Activated CD4-positive, alpha-beta T cell treated with anti-CD3 and anti-CD28 coated beads, Interleukin-2, amount 50 U/mL, for 16 hours (primary cell): ENCODE measurements at regions not wholly inside any gene's neighbourhood (a gene's known extent, or its start where the extent isn't known, plus 50 kb on each side); places are given as distances from the start of the nearest gene placed in this dataset.

ENCODE experiments used
- DNase-seq: peaks from one replicate; pipeline ENCODE4 v3.0.0-alpha.2; 2020

DNA sequence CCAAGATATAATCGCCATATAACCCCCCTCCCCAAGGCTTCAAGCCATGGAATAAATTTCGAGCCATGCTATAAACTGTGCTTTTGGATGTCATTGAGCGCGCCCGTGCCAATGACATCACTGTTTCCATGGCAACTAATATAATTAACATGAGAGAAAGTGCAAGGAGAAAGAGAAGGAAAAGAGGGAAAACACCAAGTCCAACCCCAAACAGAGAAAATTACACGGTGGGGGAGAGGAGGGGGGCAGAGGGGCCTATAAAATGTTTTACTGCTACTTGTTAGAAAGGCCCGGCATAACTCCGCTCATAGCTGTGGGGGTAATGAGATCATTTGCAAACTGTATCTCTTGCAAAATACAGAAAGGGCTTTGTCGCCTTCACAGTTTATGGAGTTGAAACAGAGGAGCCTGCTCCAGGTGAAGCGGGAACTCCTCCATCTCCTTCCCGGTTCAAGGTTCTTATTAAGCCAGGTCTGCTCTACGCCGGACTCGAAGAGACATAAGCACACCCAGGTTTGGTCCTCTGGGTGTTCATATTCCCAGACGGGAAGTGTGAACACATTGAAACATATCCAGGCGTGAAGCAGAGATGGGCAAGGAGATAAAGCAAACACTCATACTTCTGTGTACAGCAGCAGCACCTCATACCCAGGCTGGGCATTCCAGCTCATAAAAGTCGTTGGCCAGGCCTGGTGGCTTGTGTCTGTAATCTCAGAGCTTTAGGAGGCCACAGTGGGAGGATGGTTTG lies 99.1 kb upstream of the MAP1LC3B2 start:
- no peak for DNase-seq

DNA sequence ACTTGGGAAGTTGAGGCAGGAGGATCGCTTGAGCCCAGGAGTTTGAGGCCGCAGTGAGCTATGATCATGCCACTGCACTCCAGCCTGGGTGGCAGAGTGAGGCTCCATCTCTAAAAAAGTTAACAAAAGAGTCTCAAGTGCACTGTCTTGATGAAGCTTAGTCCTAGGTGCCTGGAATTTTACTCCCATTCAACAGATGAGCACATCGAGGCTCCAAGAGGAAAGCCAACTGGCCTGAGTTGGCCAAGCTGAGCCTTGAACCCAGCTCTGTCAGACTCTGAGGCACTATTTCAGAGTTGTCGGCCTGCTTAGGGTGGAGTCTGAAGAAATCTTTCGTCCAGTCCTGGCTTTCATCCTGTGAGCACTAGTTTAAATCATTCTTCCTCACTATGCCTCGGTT lies 98.1 kb upstream of the MAP1LC3B2 start:
- no peak for DNase-seq

DNA sequence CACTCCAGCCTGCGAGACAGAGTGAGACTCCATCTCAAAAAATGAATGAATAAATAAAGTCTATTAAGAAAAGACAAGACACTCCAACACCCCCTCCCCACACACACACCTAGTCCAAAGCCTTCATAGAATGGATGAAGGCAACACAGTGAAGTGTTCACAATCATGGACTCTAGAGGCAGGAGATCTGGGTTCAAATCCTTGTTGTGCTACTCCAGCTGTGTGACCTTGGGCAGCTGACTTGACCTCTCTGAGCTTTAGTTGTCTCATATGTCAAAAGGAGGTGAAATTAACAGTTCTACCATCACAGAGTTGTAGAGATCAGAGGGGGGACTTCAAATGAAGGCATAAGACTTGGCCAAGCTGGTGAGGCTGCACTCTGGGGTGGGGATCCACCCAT lies 95.8 kb upstream of the MAP1LC3B2 start:
- DNase-seq: no peak

DNA sequence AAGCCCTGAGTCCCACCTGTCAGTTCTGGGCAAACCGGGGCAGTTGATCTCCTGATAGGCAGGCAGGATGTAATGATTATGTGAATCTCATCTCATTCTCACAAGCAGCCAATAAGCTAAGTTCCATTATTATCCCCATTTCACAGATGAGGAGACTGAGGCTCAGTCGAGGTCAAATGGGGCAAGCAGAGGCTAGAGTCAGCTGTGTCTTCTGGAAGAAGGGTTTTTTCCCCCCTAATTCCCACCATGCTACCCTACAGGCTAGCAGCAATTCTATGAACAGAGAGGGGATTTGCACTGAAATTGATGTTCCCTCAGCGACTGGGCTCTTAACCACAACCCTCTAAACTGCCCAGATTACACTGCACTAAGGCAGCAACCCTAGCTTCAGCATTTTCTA lies 93.8 kb upstream of the MAP1LC3B2 start:
- DNase-seq: no peak

DNA sequence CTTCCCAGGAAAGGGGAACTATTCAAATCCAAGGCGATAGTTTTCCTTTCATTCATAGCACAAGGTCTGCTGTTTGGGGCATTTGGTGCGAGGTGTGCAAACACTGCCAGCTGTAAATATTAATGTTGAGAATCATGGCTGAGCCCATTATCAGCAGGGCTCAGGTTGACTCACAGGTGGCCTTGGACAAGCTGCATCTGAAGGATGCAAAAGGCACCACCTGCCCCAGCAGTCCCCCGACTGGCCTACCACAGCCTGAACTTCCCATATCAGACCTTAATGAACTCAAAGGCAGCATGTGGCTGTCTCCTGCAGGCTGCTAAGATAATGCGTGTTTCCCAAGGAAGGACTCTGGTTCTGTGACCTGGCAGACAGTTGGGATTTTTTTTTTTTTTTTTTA lies 93.3 kb upstream of the MAP1LC3B2 start:
- DNase-seq: no peak

DNA sequence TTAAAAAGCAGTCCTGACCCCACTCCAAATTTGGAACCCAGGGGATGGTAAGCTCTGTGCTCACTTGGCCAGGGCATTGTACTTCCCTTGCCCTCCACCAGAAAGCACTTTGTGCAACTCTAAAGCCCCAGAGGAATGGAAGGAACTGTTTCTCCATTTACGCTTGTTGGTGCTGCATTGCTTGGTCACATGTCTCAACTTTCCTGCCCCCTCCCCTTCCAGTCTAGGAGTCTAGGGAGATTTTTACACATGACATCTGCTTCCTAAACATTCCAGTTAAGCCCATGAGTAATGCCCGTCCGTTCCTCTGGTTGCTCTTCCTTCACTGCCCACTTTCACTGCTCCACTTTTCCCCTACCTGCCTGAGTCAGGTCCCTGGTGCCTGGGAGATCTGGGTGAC lies 92.6 kb upstream of the MAP1LC3B2 start:
- no peak for DNase-seq

DNA sequence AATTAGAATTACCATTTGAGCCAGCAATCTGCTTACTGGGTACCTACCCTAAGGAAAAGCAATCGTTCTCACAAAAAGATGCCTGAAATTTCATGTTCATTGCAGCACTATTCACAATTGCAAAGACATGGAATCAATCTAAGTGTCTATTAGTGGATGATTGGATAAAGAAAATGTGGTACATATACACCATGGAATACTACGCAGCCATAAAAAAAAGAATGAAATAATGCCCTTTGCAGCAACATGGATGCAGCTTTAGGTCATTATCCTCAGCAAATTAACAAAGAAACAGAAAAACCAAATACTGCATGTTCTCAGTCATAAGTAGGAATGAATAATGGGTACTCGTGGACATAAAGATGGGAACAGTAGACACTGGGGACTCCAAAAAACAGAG lies 89.8 kb upstream of the MAP1LC3B2 start:
- no peak for DNase-seq

DNA sequence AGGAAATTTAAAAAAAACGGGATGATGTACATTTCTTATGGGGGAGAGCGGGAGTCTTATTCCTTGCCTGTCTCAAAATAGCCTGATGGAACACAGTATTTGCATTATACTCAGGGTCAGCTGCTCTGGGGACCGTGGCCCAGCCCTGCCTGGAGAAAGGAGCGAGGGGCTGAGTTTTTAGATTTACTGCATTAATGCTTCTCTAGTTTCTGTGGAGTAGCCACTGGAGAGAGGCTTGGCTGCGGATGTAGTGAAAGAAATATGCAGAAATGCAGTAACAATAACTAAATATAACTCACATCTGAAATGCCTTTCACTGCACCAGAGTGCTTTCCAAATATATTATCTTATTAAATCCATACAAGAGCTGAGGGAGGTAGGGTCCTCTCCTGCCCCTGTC lies 87.6 kb upstream of the MAP1LC3B2 start:
- no peak for DNase-seq

DNA sequence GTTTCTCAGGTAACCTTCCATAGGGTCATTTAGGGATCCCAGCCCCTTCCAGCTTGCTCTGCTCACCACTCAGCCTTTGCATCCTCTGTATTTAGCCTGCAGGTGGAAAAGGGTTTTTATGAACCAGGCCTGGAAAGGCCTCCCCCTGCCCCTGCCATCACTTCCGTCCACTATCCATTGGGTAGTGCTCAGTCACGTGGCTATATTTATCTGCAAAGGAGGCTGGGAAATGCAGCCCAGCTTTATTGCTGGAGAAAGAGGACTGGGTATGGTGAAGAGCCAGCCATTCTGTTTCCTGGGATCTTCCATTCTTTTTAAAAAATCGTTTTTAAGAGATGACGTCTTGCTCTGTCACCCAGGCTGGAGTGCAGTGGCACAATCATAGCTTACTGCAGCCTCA lies 87.0 kb upstream of the MAP1LC3B2 start:
- DNase-seq: no peak

DNA sequence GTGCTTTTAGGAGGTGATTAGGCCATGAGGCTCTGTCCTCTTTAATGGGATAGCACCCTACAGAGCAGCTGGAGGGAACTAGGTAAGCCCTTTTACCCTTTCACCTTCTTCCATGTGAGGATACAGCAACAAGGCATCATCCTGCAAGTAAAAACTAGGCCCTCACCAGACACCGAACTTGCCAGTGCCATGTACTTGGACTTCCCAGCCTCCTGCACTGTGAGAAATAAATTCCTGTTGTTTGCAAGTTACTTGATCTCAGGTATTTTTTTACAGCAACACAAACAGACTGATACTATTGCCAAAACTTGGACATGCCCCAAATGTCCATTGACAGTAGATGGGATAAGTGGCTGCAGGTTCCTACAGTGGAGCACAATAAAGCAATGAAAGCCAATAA lies 85.8 kb upstream of the MAP1LC3B2 start:
- no peak for DNase-seq

DNA sequence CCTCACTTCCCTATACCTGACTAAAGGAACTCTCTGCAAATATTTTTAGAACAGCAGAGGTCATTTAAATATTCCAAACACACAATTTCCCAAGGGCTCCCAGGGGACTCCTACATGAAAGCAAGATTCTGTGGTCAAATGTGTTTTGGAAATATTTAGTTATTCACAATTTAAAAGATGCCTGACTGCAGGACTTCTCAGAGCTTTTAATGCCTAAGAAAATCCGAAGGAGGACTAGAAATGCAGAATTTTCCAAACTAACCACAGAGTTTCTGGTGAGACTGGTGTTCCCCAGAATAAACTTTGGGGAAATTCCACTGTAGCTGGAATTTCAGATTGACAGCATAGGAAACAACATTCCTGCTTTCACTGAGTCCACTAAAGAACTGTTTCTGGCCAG lies 84.8 kb upstream of the MAP1LC3B2 start:
- no peak for DNase-seq

DNA sequence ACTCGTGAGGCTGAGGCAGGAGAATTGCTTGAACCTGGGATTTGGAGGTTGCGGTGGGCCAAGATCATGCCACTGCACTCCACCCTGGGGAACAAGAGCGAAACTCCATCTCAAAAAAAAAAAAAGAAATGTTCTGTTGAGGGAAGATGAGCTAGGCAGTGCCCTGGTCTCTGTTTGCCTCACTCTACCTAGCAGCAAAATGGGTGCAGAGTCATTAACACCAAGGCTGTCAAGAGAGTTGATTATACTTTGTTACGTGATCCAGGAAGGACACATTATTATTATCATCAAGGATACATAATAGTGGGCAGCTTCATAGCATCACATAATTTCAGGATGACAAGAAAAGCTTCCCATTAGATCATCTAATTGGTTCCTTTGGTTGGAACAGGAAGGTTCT lies 84.3 kb upstream of the MAP1LC3B2 start:
- DNase-seq: no peak

DNA sequence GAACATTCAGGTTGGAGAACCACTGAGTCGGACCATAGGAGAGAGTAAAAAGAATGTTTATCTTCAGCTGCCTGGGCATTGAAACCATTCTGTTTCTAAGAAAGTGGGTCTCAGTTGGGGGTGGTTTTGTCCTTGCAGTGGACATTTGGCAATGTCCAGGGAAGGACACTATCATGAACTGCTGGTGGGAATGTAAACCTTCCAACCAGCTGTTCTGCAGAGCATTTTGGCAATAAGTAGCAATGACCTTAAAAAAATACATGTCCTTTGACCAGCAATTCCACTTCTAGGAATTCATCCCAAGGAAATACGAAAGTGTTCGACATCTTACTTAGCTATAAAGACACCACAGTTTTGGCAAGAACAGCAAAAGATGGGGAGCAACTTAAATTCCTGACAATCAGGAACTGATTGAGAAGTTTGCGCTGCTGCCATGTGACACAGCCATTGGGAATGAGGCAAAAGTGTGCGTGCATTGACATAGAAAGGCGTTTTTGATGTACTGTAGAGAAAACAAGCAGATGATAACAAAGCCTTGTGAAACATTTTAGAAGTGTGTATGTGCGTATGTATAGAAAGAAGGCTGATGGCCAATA lies 82.9 kb upstream of the MAP1LC3B2 start:
- no peak for DNase-seq

DNA sequence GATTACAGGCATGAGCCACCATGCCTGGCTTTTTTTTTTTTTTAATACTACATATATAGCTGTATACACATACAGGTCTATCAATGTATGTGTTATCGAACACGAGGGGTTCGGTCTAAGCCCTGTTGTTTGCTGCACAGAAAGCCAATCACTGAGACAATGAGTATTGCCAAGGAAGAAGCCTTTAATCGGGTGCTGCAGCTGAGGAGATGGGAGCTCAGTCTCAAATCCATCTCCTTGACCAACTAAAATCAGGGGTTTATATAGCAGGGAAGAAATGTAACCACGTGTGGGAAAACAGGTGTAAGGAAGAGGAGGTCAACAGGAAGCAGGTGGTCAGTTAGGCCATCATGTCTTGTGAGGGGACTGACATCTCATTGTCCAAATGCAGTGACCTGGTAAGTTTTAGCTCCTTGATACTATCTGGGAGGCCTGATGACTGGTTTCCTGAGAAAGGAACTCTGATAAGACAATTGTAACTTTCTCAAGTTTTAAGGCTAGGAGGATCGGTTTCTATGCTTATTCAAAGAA lies 80.9 kb upstream of the MAP1LC3B2 start:
- no peak for DNase-seq

DNA sequence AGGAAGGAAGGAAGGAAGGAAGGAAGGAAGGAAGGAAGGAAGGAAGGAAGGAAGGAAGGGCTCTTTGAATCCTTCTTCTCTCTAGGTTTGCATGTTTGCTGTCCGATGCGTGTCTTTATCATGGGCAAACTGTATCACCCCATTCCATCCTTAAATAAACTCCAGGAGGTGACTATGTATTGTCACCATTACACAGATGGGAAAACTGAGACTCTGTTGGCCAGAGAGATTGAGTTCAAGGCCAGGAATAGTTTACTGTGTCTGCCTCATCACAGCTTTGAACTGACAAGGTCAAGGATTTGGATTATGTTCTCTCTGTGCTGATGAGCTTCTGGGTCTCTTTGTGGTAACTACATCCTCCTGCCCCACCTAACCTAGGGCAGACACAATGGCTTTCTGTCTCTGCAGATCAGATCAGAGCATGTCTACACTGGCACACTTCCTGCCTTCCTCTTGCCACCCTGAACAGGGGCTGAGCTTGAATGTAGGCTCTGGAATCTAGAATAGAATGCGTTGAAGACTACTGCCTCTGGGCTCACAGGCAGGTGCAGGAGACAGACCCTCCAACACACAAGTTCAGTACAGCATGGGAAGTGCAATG lies 78.9 kb upstream of the MAP1LC3B2 start:
- no peak for DNase-seq

DNA sequence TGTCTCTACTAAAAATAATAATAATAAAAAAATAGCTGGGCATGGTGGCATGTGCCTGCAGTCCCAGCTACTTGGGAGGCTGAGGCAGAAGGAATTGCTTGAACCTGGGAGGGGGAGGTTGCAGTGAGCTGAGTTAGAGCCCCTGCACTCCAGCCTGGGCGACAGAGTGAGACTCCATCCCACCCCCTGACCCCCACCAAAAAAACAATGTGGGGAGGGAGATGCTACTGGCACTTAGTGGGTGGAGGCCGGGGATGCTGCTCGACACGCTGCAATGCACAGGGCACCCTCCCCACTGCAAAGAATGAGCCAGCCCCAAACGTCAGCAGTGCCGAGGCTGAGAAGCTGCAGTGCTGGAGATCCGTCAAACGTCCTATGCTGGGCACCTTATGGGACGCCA lies 77.5 kb upstream of the MAP1LC3B2 start:
- no peak for DNase-seq

DNA sequence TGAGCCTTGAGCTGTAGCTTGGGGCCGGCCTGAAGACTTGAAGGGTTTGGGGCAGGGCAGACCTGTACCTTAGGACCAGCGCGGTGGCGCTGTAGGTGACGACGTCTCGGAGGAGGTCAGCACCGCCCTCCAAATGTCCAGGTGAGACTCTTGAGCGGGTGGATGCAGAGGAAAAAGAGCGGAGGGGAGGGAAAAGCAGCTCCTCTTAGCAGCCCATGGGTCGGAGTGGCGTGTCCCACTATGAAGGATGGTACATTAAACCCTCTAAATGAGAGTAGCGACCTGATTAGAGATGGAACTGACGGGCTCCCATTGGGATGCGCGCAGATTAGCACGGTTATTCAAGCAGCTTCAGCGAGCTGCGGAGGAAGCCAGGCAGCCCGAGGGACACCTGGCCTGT lies 77.0 kb upstream of the MAP1LC3B2 start:
- no peak for DNase-seq

DNA sequence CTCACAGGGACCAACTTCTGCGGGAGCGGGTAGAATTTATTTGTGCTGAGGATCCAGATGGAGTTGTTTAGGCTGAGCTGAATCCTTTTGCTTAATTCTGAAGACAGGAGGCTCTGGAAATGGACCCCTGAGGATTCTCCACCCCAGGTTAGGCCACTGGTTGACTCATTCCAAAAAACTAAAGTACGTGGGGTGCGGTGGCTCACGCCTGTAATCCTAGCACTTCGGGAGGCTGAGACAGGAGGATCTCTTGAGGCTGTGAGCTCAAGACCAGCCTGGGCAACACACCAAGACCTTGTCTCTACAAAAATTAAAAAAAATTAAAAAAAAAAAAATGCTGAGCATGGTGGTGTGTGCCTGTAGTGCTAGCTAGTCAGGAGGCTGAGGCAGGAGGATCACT lies 76.3 kb upstream of the MAP1LC3B2 start:
- no peak for DNase-seq

DNA sequence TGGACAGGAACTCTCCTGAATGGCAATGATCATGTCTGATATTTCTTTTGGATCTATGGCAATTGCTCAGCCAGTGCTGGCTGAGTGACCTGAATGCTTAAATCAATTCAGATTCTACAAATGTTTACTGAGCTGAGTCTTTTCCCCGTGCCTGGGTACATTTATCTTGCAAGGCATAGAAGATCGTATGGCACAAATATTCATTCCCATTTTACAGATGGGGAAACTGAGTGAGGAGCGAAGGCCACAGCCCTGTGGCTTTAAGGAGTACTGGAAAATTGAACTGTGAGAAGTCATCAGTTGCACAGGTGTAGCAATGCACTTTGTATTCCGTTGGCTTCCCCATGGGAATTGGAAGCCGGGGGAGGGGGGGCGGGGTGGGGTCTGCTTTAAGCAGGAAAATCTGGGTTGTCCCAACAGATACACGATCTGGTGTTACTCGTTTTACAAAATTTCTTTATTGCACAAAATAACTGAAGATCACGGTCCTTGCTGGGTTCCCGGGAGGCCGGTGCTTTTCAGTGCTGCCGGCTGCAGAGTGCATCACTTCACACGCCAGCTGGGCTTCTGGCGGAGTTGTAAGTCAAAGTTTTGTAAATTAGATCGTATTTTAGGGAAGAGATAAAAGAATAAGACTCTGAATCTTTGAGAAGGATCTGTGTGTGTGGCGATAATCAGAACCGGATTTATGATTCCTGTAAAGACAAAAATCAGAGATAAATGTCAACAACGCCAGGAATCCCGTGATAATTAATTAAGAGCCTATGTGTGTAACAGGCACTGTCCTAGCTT lies 75.0 kb upstream of the MAP1LC3B2 start:
- DNase-seq: no peak

DNA sequence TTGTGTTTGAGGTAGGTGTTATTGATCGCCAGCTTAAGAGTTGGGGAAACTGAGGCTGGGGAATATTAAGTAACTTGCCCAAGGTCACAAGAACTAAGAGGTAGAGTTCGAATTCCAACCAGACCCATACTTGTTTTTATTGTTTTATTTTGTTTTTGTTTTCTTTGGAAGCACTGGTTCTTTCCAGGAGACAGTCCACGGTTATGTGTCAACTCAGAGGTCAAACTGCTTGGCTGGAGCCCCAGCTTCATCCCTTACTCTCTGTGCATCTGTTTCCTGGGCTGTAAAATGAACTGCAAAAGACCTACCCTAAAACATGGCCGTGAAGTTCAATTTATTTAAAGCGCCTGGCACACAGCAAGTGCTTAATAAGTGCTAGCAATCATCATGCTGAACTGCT lies 74.4 kb upstream of the MAP1LC3B2 start:
- no peak for DNase-seq

DNA sequence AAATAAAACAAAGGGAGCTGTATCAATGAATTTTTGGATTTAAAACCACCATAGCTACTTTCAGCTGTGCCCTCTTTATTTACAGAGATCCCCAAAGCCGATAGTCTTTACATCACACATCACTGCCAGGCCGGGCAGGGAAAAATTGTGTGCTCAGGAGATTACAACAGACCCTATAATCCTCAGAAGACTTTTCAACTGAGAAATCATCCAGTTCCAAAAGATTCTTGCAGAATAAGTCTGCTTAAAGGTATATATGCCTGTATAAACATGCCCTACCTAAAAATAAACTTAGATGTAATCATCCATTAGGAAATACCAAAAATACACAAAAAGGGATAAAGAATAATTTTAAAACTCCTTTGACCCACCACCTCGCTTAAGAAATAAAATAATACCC lies 70.1 kb upstream of the MAP1LC3B2 start:
- no peak for DNase-seq

DNA sequence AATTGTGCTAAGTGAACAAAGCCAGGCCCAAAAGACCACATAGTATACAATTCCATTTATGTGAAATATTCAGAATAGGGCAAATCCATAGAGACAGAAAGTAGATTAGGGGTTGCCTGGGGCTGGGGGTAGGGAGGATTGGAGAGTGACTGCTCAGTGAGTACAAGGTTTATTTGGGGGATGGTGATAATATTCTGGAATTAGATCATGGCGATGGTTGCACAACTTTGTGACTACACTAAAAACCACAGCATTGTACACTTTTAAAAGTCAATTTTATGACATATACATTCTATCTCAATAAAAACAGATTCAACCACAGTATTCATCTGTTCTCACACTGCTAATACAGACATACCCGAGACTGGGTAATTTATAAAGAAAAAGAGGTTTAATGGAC lies 68.7 kb upstream of the MAP1LC3B2 start:
- DNase-seq: no peak

DNA sequence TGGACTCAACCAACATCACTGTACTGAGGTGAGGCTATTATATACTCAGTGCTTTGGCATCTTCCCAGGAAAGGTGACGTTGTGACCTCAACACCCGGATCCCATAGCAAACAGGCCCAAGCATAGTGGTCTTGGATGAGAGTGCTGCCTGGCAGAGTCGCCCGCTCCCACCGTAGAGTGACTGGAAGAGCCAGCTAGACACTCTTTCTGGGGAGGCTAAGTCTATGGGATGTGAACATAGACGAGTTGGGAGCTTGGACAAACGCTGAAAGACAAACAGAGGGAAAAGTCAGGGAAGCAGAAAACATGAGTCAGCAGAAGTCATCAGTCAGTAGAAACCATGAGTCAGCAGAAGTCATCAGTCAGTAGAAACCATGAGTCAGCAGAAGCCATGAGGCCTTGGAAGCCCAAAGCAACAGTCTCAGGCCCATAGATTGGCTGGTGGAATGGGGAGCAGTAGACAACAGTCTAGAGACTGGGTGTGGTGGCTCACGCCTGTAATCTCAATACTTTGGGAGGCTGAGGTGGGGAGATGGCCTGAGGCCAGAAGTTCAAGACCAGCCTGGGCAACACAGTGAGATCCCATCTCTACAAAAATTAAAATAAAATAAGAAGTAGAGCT lies 66.4 kb upstream of the MAP1LC3B2 start:
- DNase-seq: peak; percentile 29
